ENCODE measurements at regions not wholly inside any gene's neighbourhood (a gene's known extent, or its start where the extent isn't known, plus 50 kb on each side); places are given as distances from the start of the nearest gene placed in this dataset.

GRCh38 chrX:82029571-82030218 is 827.8 kb downstream of the SH3BGRL start:
- no peak for TF ChIP-seq CTCF (IDR thresholded peaks at IDR 0.05)
- no peak for TF ChIP-seq EZH2 (IDR thresholded peaks at IDR 0.05; ENCODE audit: borderline replicate concordance, insufficient read depth, low read depth, low read length, poor library complexity, severe bottlenecking)

Data from B cell (primary cell).